Activated CD4-positive, alpha-beta T cell treated with anti-CD3 and anti-CD28 coated beads, Interleukin-2, amount 50 U/mL, for 24 hours (primary cell): ENCODE measurements at regions not wholly inside any gene's neighbourhood (a gene's known extent, or its start where the extent isn't known, plus 50 kb on each side); places are given as distances from the start of the nearest gene placed in this dataset.
"Not testable (repeated sequence)": the region's sequence is repeated elsewhere in the genome, so short reads cannot be mapped to it uniquely, and the experiment has no call there.

Source experiments
- DNase-seq, 2 donors: peaks; one replicate each; pipeline ENCODE4 v3.0.0-alpha.2; 2020; ENCODE audit warnings: low read depth in 1 of 2, low spot score in 1 of 2

- no peak for DNase-seq
Measured at GRCh38 chr16:26856271-26856670, 210.5 kb upstream of the C16orf82 start.

GRCh38 chr16:26856791-26857190 is 209.9 kb upstream of the C16orf82 start:
- no peak for DNase-seq

- no peak for DNase-seq
Measured at GRCh38 chr16:26857371-26857770, 209.4 kb upstream of the C16orf82 start.

- no peak for DNase-seq
Measured at GRCh38 chr16:26860506-26860905, 206.2 kb upstream of the C16orf82 start.

- no peak for DNase-seq
Measured at GRCh38 chr16:26863931-26864330, 202.8 kb upstream of the C16orf82 start.

- not testable (repeated sequence) for DNase-seq
Measured at GRCh38 chr16:26874318-26874717, 192.4 kb upstream of the C16orf82 start.

GRCh38 chr16:26877421-26877820 is 189.3 kb upstream of the C16orf82 start:
- no peak for DNase-seq

- DNase-seq: no peak
Measured at GRCh38 chr16:26885674-26886073, 181.1 kb upstream of the C16orf82 start.

- no peak for DNase-seq
Measured at GRCh38 chr16:26889740-26890139, 177.0 kb upstream of the C16orf82 start.

- no peak for DNase-seq
Measured at GRCh38 chr16:26898200-26898599, 168.5 kb upstream of the C16orf82 start.

- no peak for DNase-seq
Measured at GRCh38 chr16:26901196-26901861, 165.4 kb upstream of the C16orf82 start.

GRCh38 chr16:26901983-26902382 is 164.7 kb upstream of the C16orf82 start:
- no peak for DNase-seq

GRCh38 chr16:26905336-26905735 is 161.4 kb upstream of the C16orf82 start:
- DNase-seq: no peak

GRCh38 chr16:26909623-26910022 is 157.1 kb upstream of the C16orf82 start:
- DNase-seq: no peak

GRCh38 chr16:26911436-26911835 is 155.3 kb upstream of the C16orf82 start:
- no peak for DNase-seq

- no peak for DNase-seq
Measured at GRCh38 chr16:26913851-26914250, 152.9 kb upstream of the C16orf82 start.

- no peak for DNase-seq
Measured at GRCh38 chr16:26930786-26931581, 135.7 kb upstream of the C16orf82 start.

GRCh38 chr16:26950636-26951035 is 116.1 kb upstream of the C16orf82 start:
- DNase-seq: no peak

- no peak for DNase-seq
Measured at GRCh38 chr16:26951950-26952349, 114.8 kb upstream of the C16orf82 start.

- no peak for DNase-seq
Measured at GRCh38 chr16:26952411-26952810, 114.3 kb upstream of the C16orf82 start.

GRCh38 chr16:26957283-26957859 is 109.4 kb upstream of the C16orf82 start:
- DNase-seq: no peak

GRCh38 chr16:26959416-26960009 is 107.2 kb upstream of the C16orf82 start:
- DNase-seq: no peak
